SH-SY5Y (cell line): ENCODE measurements at regions not wholly inside any gene's neighbourhood (a gene's known extent, or its start where the extent isn't known, plus 50 kb on each side); places are given as distances from the start of the nearest gene placed in this dataset.

Experiments used
- GATA2 ChIP-seq: IDR thresholded peaks from 2 replicates; pipeline ENCODE4 v1.6.1; 2011; ENCODE audit warnings: mild to moderate bottlenecking, low read depth, low read length
- GATA3 ChIP-seq: IDR thresholded peaks from 2 replicates; pipeline ENCODE4 v1.6.1; 2011; ENCODE audit warnings: low read depth, mild to moderate bottlenecking, low read length, moderate library complexity

- TF ChIP-seq GATA3 (no peak), GATA2 (no peak)
Observed at GRCh38 chr6:167515873-167516507, 191.1 kb downstream of the TTLL2 start.
